Glutamatergic neuron (in vitro differentiated cells): ENCODE measurements at regions not wholly inside any gene's neighbourhood (a gene's known extent, or its start where the extent isn't known, plus 50 kb on each side); places are given as distances from the start of the nearest gene placed in this dataset.

Experiments
- DNase-seq: peaks from one replicate; pipeline ENCODE4 v3.0.0; 2022
- H3K27ac Mint-ChIP-seq: one replicate; pipeline ENCODE4 v1.8.0; 2020; ENCODE audit warnings: mild to moderate bottlenecking, mixed read lengths, inconsistent platforms; ENCODE audit not compliant: unreplicated experiment
- H3K27me3 Mint-ChIP-seq: one replicate; pipeline ENCODE4 v1.8.0; 2020; ENCODE audit warnings: mild to moderate bottlenecking, moderate library complexity, mixed read lengths, inconsistent platforms; ENCODE audit not compliant: unreplicated experiment
- H3K36me3 Mint-ChIP-seq: one replicate; pipeline ENCODE4 v1.8.0; 2020; ENCODE audit warnings: mild to moderate bottlenecking, mixed read lengths, inconsistent platforms; ENCODE audit not compliant: unreplicated experiment
- H3K4me1 Mint-ChIP-seq: one replicate; pipeline ENCODE4 v1.8.0; 2020; ENCODE audit warnings: mild to moderate bottlenecking, low read depth, mixed read lengths, inconsistent platforms; ENCODE audit not compliant: unreplicated experiment
- H3K4me3 Mint-ChIP-seq: one replicate; pipeline ENCODE4 v1.8.0; 2020; ENCODE audit warnings: mild to moderate bottlenecking, mixed read lengths, inconsistent platforms; ENCODE audit not compliant: unreplicated experiment
- H3K9me3 Mint-ChIP-seq: one replicate; pipeline ENCODE4 v1.8.0; 2020; ENCODE audit warnings: mild to moderate bottlenecking, moderate library complexity, mixed read lengths, inconsistent platforms; ENCODE audit not compliant: unreplicated experiment
- TF ChIP-seq, protein P1 (sequence below): fragments of 200-600 bp; sonication (generic); IDR thresholded peaks from one replicate; pipeline ENCODE4 v1.5.0; 2021; ENCODE audit not compliant: partially characterized antibody, unreplicated experiment

- no peak for DNase-seq
- Mint-ChIP-seq H3K36me3 (no peaks in the 10 kb centered on the region), H3K9me3 (no peaks in the 10 kb centered on the region), H3K27me3 (peaks cover 2% of the 10 kb centered on the region), H3K4me1 (no peaks in the 10 kb centered on the region), H3K4me3 (no peak overlapping the region), H3K27ac (no peak overlapping the region)
- TF ChIP-seq, protein P1, sequence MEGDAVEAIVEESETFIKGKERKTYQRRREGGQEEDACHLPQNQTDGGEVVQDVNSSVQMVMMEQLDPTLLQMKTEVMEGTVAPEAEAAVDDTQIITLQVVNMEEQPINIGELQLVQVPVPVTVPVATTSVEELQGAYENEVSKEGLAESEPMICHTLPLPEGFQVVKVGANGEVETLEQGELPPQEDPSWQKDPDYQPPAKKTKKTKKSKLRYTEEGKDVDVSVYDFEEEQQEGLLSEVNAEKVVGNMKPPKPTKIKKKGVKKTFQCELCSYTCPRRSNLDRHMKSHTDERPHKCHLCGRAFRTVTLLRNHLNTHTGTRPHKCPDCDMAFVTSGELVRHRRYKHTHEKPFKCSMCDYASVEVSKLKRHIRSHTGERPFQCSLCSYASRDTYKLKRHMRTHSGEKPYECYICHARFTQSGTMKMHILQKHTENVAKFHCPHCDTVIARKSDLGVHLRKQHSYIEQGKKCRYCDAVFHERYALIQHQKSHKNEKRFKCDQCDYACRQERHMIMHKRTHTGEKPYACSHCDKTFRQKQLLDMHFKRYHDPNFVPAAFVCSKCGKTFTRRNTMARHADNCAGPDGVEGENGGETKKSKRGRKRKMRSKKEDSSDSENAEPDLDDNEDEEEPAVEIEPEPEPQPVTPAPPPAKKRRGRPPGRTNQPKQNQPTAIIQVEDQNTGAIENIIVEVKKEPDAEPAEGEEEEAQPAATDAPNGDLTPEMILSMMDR, result no peak
Measured at GRCh38 chr6:100093405-100093804, 99.4 kb upstream of the MCHR2 start.

GRCh38 chr6:100088009-100088408 is 94.0 kb upstream of the MCHR2 start:
- H3K27ac Mint-ChIP-seq, result no peak overlapping the region
- no peak overlapping the region for H3K4me3 Mint-ChIP-seq
- no peak for DNase-seq
- no peaks in the 10 kb centered on the region for H3K36me3 Mint-ChIP-seq
- H3K4me1 Mint-ChIP-seq, result no peaks in the 10 kb centered on the region
- H3K9me3 Mint-ChIP-seq, result no peaks in the 10 kb centered on the region
- no peaks in the 10 kb centered on the region for H3K27me3 Mint-ChIP-seq
- TF ChIP-seq, protein P1, result no peak

- Mint-ChIP-seq H3K27ac (no peak overlapping the region), H3K36me3 (no peaks in the 10 kb centered on the region)
- TF ChIP-seq, protein P1, result no peak
Measured at GRCh38 chr6:100084991-100085364, 91.0 kb upstream of the MCHR2 start.

DNA sequence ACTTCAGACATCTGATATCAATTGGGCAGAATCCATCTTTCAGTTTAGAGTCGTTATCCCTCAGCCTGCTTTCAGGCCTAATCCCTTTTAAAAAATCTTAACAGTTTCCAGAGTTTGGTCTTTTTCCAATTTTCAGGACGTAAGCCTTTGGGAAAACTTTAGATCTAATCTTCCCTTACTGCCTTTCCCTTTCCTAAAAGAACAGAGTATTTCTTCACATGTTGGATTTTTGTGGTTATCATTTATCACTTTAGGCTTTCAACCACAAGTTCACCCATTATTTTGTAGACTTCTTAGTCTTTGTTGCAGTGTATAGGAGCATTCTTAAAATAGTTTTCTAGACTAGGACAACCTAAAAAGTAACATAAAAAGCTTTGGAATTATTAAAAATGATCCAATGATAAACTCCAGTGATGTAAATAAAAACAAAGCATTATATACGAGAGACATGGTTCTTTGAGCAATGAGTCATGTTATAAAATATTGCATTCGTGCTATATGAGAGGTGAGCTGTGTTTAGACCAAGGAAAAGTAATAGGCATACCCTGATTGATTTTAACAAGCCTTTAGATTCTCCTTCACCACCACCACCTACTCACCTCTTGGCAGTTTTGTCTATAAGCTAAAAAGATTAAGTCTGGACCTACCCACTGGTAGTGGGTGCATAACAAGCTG is 90.4 kb upstream of the MCHR2 start:
- Mint-ChIP-seq H3K27ac (no peak overlapping the region), H3K36me3 (no peaks in the 10 kb centered on the region), H3K4me3 (no peak overlapping the region), H3K27me3 (no peaks in the 10 kb centered on the region), H3K4me1 (no peaks in the 10 kb centered on the region), H3K9me3 (no peaks in the 10 kb centered on the region)
- TF ChIP-seq, protein P1, result no peak
- no peak for DNase-seq

More at GRCh38 chr6:100084991-100085364, 91.0 kb upstream of the MCHR2 start:
- Mint-ChIP-seq H3K27me3 (no peaks in the 10 kb centered on the region), H3K4me1 (no peaks in the 10 kb centered on the region), H3K9me3 (no peaks in the 10 kb centered on the region), H3K4me3 (no peak overlapping the region)
- no peak for DNase-seq

DNA sequence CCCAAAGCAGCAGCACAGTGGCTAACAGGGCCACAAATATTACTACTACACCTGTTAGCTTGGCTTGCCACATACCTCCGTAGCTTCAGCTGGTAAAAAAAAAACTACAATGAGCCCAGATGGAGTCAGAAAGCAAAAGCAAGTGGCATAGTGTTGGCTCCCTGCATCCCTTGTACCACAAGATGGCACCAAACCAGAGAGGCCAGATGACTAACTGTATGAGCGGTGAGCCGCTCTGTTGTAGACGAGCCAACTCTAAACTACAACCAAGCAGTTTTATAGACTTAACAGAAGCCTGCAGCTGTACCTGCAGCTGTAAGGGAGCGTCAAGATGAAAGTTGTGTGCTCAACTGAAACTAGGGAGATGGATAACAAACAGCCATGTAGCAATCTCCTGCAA is 84.5 kb upstream of the MCHR2 start:
- H3K27ac Mint-ChIP-seq, result no peak overlapping the region
- no peak overlapping the region for H3K4me3 Mint-ChIP-seq
- H3K27me3 Mint-ChIP-seq, result no peaks in the 10 kb centered on the region
- H3K9me3 Mint-ChIP-seq, result no peaks in the 10 kb centered on the region
- no peaks in the 10 kb centered on the region for H3K4me1 Mint-ChIP-seq
- no peaks in the 10 kb centered on the region for H3K36me3 Mint-ChIP-seq
- TF ChIP-seq, protein P1, result no peak
- no peak for DNase-seq
